ELF-1 (cell line): ENCODE measurements at regions not wholly inside any gene's neighbourhood (a gene's known extent, or its start where the extent isn't known, plus 50 kb on each side); places are given as distances from the start of the nearest gene placed in this dataset.
A peak's percentile ranks its signal among the peaks of the same experiment; 100 is the strongest.

ENCODE experiments used
- DNase-seq: peaks from one replicate; pipeline ENCODE4 v3.0.0-alpha.2; 2016; ENCODE audit warnings: low read depth, low spot score

- DNase-seq = no peak
Observed at GRCh38 chr10:78934994-78935602, 133.7 kb upstream of the ZMIZ1 start.

GRCh38 chr10:78935697-78936407 lies 132.9 kb upstream of the ZMIZ1 start:
- DNase-seq = no peak

- DNase-seq = no peak
Observed at GRCh38 chr10:78936412-78937342, 132.1 kb upstream of the ZMIZ1 start.

- DNase-seq = no peak
Observed at GRCh38 chr10:78937393-78937792, 131.4 kb upstream of the ZMIZ1 start.

- DNase-seq = no peak
Observed at GRCh38 chr10:78937800-78938694, 130.7 kb upstream of the ZMIZ1 start.

DNA sequence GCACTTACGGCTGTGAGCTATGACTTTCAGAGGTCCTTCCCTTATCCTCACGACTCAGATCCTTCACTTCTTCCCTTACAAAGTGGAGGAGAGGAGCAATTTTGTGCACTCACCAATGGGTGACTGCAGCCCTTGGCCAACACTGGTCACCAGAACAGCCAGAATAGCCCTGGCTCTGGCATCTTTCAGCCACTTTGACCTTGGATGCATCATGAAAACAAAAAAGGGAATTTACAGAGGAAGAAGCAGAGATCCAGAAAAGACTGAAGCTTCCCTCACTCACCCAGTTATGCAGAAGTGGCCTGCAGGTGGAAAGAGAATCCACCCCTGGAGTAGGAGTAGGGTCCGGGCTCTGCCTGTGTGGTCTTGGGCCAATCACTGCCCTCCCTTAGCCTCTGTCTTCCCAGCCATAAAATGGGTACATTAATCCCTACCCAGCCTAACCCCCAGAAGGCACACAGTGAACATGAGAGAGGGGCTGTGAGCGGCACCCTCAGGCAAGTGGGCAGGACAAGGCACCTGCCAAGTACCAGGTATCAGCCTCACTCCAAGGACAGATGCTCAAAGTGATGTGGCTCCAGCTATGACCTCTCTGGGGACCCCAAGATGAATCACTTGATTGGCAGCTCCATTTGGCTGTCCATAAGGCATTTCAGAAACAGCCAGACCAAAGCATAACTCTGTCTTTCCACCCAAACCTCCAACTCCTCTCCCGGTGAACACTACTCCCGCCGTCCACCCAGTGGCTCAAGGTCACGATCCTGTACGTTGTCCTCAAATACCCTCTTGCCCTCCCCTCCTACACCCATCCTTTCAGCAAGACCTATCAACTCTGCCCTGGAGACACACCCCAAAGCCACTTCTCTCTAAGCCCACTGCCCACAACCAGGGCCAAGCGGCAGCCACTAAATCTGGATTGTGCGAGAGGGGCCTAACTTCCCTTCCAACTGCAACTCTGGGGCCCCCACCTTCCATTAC lies 129.8 kb upstream of the ZMIZ1 start:
- DNase-seq = no peak

- DNase-seq = no peak
Observed at GRCh38 chr10:78942091-78942501, 126.7 kb upstream of the ZMIZ1 start.

DNA sequence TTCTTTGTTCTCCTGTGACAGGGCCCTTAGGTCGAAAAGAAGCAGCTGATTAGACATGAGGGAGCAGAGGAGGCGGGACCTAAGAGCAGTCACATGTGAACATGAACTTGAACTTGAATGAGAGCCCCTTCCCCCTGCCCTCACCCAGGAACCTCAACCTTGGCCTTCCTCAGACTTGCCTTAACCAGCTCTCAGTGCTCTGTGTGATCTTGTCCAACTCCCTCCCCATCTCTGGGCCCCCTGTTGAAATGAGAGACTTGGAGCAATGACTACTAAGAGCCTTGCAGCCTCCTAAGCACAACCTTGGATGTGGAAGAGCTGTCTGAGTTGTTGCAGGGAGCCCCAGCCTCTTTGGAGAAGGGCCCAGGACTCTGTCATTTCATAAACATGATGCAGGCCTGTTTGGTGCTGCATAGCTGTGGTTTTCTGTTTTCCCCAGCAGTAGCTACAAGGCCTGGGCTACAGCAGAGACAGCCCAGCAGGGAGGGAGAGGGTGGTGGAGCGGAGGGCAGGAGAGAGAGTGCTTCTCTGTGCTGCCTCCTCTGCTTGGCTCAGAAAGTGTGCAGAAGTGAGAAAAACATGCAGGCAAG lies 123.9 kb upstream of the ZMIZ1 start:
- DNase-seq = peak; percentile 41

GRCh38 chr10:78945838-78946237 lies 122.9 kb upstream of the ZMIZ1 start:
- no peak for DNase-seq

GRCh38 chr10:78947226-78947625 lies 121.5 kb upstream of the ZMIZ1 start:
- DNase-seq = no peak

- DNase-seq = no peak
Observed at GRCh38 chr10:78947733-78948132, 121.0 kb upstream of the ZMIZ1 start.

- no peak for DNase-seq
Observed at GRCh38 chr10:78948621-78949030, 120.1 kb upstream of the ZMIZ1 start.

DNA sequence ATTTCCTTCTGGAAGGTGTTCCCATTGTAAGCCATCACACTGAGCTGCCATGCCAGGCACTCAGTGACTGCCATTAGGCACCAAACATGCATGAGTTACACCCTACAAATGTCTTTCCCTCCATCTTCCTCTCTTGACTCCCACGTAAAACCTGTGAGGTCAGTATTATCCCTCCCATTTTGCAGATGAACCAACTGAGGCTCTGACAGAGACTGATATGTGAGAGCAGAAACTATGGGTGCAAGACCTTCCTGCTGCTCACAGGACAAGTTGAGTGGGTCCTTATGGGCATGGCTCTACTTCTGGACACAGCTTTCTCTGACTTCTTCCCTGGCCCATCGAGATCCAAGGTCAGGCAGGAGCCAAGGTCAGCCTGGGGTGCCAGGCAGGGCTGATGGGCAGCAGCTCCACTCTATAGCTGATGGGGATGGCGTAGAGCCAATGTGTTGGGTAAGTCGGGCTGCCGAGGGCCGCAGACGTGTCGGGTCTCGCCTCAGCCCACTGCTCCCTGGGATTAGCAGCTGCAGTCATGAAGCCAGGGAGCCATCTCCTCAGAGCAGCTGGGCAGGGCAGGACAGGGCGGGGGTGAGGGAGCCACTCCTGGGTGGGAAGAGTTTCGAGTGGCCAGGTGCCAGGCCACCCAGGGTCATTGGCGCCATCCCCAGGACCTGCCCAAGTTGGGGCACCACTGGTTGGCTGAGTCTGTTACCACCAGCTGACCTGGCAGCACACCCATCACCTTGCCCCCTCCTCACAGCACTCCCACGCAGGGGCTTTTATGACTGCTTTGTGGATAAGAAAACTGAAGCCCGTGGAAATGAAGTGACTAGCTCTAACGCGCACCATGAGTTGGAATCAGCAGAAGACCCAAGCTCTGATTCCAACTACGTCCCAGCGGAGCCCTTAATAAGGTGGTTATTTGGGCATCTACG lies 117.8 kb upstream of the ZMIZ1 start:
- DNase-seq = no peak

GRCh38 chr10:78952030-78952429 lies 116.7 kb upstream of the ZMIZ1 start:
- no peak for DNase-seq

GRCh38 chr10:78952686-78953085 lies 116.1 kb upstream of the ZMIZ1 start:
- DNase-seq = no peak

DNA sequence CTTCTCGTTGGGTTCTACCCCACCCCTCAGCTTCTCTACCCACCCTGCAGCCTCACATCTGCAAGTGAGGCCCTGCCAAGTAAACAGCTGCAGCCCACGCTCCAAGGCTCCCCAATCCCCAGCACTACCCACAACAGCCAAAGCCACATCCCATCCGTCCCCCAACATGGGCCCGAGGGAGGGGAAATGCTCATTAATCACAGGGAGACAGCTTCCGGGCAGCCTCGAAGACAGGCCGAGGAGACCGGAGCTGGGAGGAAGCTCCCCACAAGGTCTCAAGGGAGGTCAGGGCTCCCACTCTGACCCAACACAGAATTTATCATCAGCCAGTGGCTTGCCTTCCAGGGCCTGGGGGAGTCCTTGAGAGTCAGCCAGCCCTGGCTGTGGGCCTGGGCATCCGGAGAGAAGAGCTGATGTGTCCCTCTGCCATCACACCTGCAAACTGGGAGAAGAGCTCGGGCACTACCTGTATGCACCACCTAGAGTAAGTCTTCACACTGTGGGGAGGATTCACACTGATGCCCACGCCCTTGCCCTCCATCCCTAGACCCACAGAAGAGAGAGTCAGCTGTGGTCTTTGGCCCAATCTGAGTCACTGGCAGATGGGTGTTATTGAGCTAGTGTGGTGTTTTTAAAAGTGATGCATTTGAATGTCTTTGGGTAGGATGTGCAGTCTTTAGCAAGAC lies 115.5 kb upstream of the ZMIZ1 start:
- DNase-seq = no peak

GRCh38 chr10:78953799-78954297 lies 114.9 kb upstream of the ZMIZ1 start:
- no peak for DNase-seq

GRCh38 chr10:78954689-78955088 lies 114.1 kb upstream of the ZMIZ1 start:
- DNase-seq = no peak
